RWPE2 (cell line): ENCODE measurements at regions not wholly inside any gene's neighbourhood (a gene's known extent, or its start where the extent isn't known, plus 50 kb on each side); places are given as distances from the start of the nearest gene placed in this dataset.

ENCODE experiments used
- ATAC-seq: fragments of 200-7000 bp; cut with Tn5 transposase; 3 replicates; pipeline ENCODE4 v1.9.1; 2021; ENCODE audit warnings: low read depth
- DNase-seq: peaks from one replicate; pipeline ENCODE4 v3.0.0-alpha.2; 2020; ENCODE audit warnings: low spot score
- H3K27ac ChIP-seq: fragments of 450-650 bp; 2 replicates; pipeline ENCODE4 v1.5.1; 2017; ENCODE audit warnings: mild to moderate bottlenecking; ENCODE audit not compliant: poor library complexity, severe bottlenecking
- H3K27me3 ChIP-seq: fragments of 250-450 bp; sonication (Bioruptor Pico); 2 replicates; pipeline ENCODE4 v1.5.1; 2021; ENCODE audit warnings: mild to moderate bottlenecking, moderate library complexity; ENCODE audit not compliant: insufficient read depth, poor library complexity, severe bottlenecking
- H3K36me3 ChIP-seq: fragments of 250-450 bp; sonication (Bioruptor Pico); 2 replicates; pipeline ENCODE4 v1.5.1; 2020; ENCODE audit warnings: low read depth, mild to moderate bottlenecking, moderate library complexity
- H3K4me1 ChIP-seq: fragments of 250-450 bp; sonication (Bioruptor Pico); 2 replicates; pipeline ENCODE4 v1.5.1; 2021; ENCODE audit warnings: mild to moderate bottlenecking, moderate library complexity; ENCODE audit not compliant: insufficient read depth, poor library complexity, severe bottlenecking
- H3K4me3 ChIP-seq: fragments of 250-450 bp; sonication (Bioruptor Pico); 2 replicates; pipeline ENCODE4 v1.5.1; 2021; ENCODE audit warnings: mild to moderate bottlenecking, moderate library complexity; ENCODE audit not compliant: severe bottlenecking
- H3K9me3 ChIP-seq: fragments of 250-450 bp; sonication (Bioruptor Pico); 2 replicates; pipeline ENCODE4 v1.5.1; 2021; ENCODE audit warnings: mild to moderate bottlenecking, moderate library complexity; ENCODE audit not compliant: severe bottlenecking
- TF ChIP-seq, protein P1 (sequence below): fragments of 450-650 bp; IDR thresholded peaks from one replicate; pipeline ENCODE4 v1.5.1; 2017; ENCODE audit warnings: mild to moderate bottlenecking, moderate library complexity; ENCODE audit not compliant: poor library complexity, severe bottlenecking

DNA sequence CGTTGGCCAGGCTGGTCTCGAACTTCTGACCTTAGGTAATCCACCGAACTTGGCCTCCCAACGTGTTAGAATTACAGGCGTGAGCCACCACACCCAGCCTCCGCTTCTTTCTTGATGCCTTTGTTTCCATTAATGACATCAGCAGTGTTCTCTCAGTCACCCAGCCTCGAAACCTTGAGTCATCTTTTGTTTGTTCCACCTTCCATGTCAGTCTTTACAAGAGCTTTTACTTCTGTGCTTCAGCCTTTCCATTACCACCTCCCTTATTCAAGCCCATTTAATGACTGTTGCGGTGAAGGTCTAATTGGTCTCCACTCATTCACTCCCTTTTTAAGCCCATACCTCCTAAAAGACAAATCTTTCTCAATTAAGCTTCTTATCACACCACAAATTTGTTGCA lies 146.6 kb upstream of the ADGRL2 start:
- Histone ChIP-seq H3K36me3 (no peaks in the 10 kb centered on the region), H3K27ac (no peak overlapping the region), H3K9me3 (no peaks in the 10 kb centered on the region), H3K4me1 (no peaks in the 10 kb centered on the region), H3K4me3 (no peak overlapping the region), H3K27me3 (no peaks in the 10 kb centered on the region)
- ATAC-seq: no peak
- TF ChIP-seq, protein P1, sequence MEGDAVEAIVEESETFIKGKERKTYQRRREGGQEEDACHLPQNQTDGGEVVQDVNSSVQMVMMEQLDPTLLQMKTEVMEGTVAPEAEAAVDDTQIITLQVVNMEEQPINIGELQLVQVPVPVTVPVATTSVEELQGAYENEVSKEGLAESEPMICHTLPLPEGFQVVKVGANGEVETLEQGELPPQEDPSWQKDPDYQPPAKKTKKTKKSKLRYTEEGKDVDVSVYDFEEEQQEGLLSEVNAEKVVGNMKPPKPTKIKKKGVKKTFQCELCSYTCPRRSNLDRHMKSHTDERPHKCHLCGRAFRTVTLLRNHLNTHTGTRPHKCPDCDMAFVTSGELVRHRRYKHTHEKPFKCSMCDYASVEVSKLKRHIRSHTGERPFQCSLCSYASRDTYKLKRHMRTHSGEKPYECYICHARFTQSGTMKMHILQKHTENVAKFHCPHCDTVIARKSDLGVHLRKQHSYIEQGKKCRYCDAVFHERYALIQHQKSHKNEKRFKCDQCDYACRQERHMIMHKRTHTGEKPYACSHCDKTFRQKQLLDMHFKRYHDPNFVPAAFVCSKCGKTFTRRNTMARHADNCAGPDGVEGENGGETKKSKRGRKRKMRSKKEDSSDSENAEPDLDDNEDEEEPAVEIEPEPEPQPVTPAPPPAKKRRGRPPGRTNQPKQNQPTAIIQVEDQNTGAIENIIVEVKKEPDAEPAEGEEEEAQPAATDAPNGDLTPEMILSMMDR: no peak
- no peak for DNase-seq

- Histone ChIP-seq H3K4me1 (no peaks in the 10 kb centered on the region), H3K27me3 (no peaks in the 10 kb centered on the region), H3K9me3 (no peaks in the 10 kb centered on the region), H3K36me3 (no peaks in the 10 kb centered on the region), H3K4me3 (no peak overlapping the region), H3K27ac (no peak overlapping the region)
- TF ChIP-seq, protein P1: no peak
- no peak for DNase-seq
- no peak for ATAC-seq
These were observed 150.0 kb upstream of the ADGRL2 start for GRCh38 chr1:81650776-81651175.

- TF ChIP-seq, protein P1: no peak
- Histone ChIP-seq H3K4me1 (no peaks in the 10 kb centered on the region), H3K36me3 (no peaks in the 10 kb centered on the region), H3K4me3 (no peak overlapping the region), H3K27ac (no peak overlapping the region), H3K27me3 (no peaks in the 10 kb centered on the region), H3K9me3 (no peaks in the 10 kb centered on the region)
- DNase-seq (no peak), ATAC-seq (no peak)
These were observed 164.9 kb upstream of the ADGRL2 start for GRCh38 chr1:81635816-81636215.

GRCh38 chr1:81634294-81634693 lies 166.4 kb upstream of the ADGRL2 start:
- ATAC-seq (no peak), DNase-seq (no peak)
- TF ChIP-seq, protein P1: no peak
- H3K36me3 ChIP-seq: no peaks in the 10 kb centered on the region
- no peak overlapping the region for H3K4me3 ChIP-seq
- H3K9me3 ChIP-seq: no peaks in the 10 kb centered on the region
- H3K27me3 ChIP-seq: no peaks in the 10 kb centered on the region
- no peak overlapping the region for H3K27ac ChIP-seq
- no peaks in the 10 kb centered on the region for H3K4me1 ChIP-seq

DNA sequence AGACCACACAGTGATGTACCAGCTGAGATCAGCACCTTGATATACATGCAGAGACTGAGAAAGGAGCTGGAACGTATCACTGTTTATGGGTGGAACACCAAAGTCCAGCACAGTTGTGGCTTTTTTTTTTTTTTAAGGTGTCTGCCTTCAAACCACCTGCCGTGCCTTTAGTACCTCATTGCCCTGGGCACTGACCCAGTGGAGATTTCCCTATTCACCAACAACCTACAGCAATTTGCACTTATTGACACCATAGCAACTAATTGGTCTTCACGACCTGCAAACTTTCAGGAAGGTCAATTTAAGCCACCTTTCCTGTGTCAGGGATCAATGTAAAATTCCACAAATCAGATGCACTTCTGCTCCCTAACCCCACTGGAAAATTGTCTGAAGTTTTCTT lies 181.6 kb upstream of the ADGRL2 start:
- ATAC-seq (no peak), DNase-seq (no peak)
- H3K4me1 ChIP-seq: no peaks in the 10 kb centered on the region
- TF ChIP-seq, protein P1: no peak
- no peaks in the 10 kb centered on the region for H3K9me3 ChIP-seq
- no peak overlapping the region for H3K27ac ChIP-seq
- no peak overlapping the region for H3K4me3 ChIP-seq
- no peaks in the 10 kb centered on the region for H3K36me3 ChIP-seq
- no peaks in the 10 kb centered on the region for H3K27me3 ChIP-seq
